ENCODE measurements at regions not wholly inside any gene's neighbourhood (a gene's known extent, or its start where the extent isn't known, plus 50 kb on each side); places are given as distances from the start of the nearest gene placed in this dataset.

GRCh38 chr18:55672574-55673361 lies 84.8 kb upstream of the TCF4 start:
- in situ Hi-C loops (cut with MboI; ENCODE audit: low sequenced_read_pairs) (no loop called here), dilution Hi-C loops (cut with HindIII; ENCODE audit: low sequenced_read_pairs, unreplicated experiment) (no loop called here), intact Hi-C loops (cut with micrococcal nuclease) (no loop called here)
- Histone ChIP-seq H3K23ac (ENCODE audit: low read depth, low read length) (no peak overlapping the region), H3K27ac (ENCODE audit: insufficient read depth, low read length) (no peak overlapping the region), H3K4ac (ENCODE audit: low read depth, low read length) (no peak overlapping the region), H4K8ac (ENCODE audit: low read depth in 2 of 2, low read length in 2 of 2) (peak overlapping the region in 1 of 2 experiments; percentile 63; a peak in 1 of 4 replicates), H2AFZ (replicated peaks; ENCODE audit: low read length, poor library complexity) (peak overlapping the region; percentile 32), H4K5ac (ENCODE audit: low read depth, low read length) (no peak overlapping the region), H3K56ac (ENCODE audit: extremely low read depth, insufficient read depth, low read length) (no peak overlapping the region), H3K79me1 (ENCODE audit: low read depth in 1 of 2, low read length in 2 of 2) (no peaks in the 10 kb centered on the region), H3K36me3 (ENCODE audit: control insufficient read depth, insufficient read depth, low read length) (no peaks in the 10 kb centered on the region), H3K4me3 (ENCODE audit: insufficient read depth, low read depth, low read length) (no peak overlapping the region), H3K27me3 (ENCODE audit: control insufficient read depth, insufficient read depth, low read length) (no peaks in the 10 kb centered on the region; the same call in 1 of the 2 replicates), H3K14ac (replicated peaks; ENCODE audit: low read depth, low read length) (no peak overlapping the region), H3K9ac (ENCODE audit: low read depth, low read length) (no peak overlapping the region), H2BK20ac (ENCODE audit: low read depth, low read length) (no peak overlapping the region), H2BK15ac (ENCODE audit: low read depth, low read length) (no peak overlapping the region), H3K9me3 (ENCODE audit: control insufficient read depth, insufficient read depth, low read length) (no peaks in the 10 kb centered on the region), H3K4me1 (ENCODE audit: control insufficient read depth, insufficient read depth, low read length) (no peaks in the 10 kb centered on the region), H2AK9ac (replicated peaks; ENCODE audit: low read depth, low read length, poor library complexity) (no peak overlapping the region), H2BK120ac (ENCODE audit: low read depth, low read length) (no peak overlapping the region), H3K4me2 (ENCODE audit: low read depth, low read length) (no peak overlapping the region), H3K18ac (ENCODE audit: low read depth, low read length) (no peak overlapping the region), H3K9me1 (ENCODE audit: insufficient read depth, low read length) (no peaks in the 10 kb centered on the region), H4K20me1 (ENCODE audit: insufficient read depth, low read length) (no peaks in the 10 kb centered on the region), H2AK5ac (ENCODE audit: low read depth, low read length) (peak overlapping the region; percentile 36; the same call in 1 of the 2 replicates), H2BK5ac (ENCODE audit: low read depth, low read length, poor library complexity, severe bottlenecking) (no peak overlapping the region), H4K91ac (ENCODE audit: insufficient read depth, low read depth, low read length) (no peak overlapping the region)
- no TSS peak for BruUV-seq (replicated peaks)
- ATAC-seq (ENCODE audit: low read depth) (peak; percentile 29; the same call in 1 of the 2 replicates), DNase-seq (no peak)
- POLR2A ChIA-PET (ENCODE audit: unreplicated experiment) = no interaction called here
- TF ChIP-seq, protein P1, sequence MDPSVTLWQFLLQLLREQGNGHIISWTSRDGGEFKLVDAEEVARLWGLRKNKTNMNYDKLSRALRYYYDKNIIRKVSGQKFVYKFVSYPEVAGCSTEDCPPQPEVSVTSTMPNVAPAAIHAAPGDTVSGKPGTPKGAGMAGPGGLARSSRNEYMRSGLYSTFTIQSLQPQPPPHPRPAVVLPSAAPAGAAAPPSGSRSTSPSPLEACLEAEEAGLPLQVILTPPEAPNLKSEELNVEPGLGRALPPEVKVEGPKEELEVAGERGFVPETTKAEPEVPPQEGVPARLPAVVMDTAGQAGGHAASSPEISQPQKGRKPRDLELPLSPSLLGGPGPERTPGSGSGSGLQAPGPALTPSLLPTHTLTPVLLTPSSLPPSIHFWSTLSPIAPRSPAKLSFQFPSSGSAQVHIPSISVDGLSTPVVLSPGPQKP (IDR thresholded peaks at IDR 0.05; ENCODE audit: borderline replicate concordance, low read depth, low read length) = no peak
- TF ChIP-seq RFX5 (IDR thresholded peaks at IDR 0.05; ENCODE audit: low read depth, low read length) (no peak), CHD1 (IDR thresholded peaks at IDR 0.05; ENCODE audit: low read depth, low read length) (no peak), BHLHE40 (IDR thresholded peaks at IDR 0.05; ENCODE audit: low read depth, low read length) (no peak), RAD21 (IDR thresholded peaks at IDR 0.05; ENCODE audit: low read length) (no peak), MXI1 (IDR thresholded peaks at IDR 0.05; ENCODE audit: borderline replicate concordance, low read depth, low read length) (no peak), MAZ (IDR thresholded peaks at IDR 0.05; ENCODE audit: borderline replicate concordance, low read depth, low read length) (no peak), POLR2A (IDR thresholded peaks at IDR 0.05; ENCODE audit: low read depth, low read length) (no peak), SMC3 (IDR thresholded peaks at IDR 0.05; ENCODE audit: low read depth, low read length) (no peak), MAFK (IDR thresholded peaks at IDR 0.05; ENCODE audit: low read depth, low read length) (no peak), NFE2L2 (IDR thresholded peaks at IDR 0.05; ENCODE audit: low read depth, low read length) (no peak), RCOR1 (IDR thresholded peaks at IDR 0.05; ENCODE audit: insufficient replicate concordance, low read length) (no peak), FOS (IDR thresholded peaks at IDR 0.05; ENCODE audit: low read depth, low read length) (no peak), CEBPB (IDR thresholded peaks at IDR 0.05; ENCODE audit: low read depth, low read length) (no peak), CTCF (conservative IDR thresholded peaks at IDR 0.05; ENCODE audit: low read depth, low read length) (no peak)
- TF ChIP-seq, protein P2, sequence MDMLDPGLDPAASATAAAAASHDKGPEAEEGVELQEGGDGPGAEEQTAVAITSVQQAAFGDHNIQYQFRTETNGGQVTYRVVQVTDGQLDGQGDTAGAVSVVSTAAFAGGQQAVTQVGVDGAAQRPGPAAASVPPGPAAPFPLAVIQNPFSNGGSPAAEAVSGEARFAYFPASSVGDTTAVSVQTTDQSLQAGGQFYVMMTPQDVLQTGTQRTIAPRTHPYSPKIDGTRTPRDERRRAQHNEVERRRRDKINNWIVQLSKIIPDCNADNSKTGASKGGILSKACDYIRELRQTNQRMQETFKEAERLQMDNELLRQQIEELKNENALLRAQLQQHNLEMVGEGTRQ (IDR thresholded peaks at IDR 0.05; ENCODE audit: low read depth, low read length) = no peak
- WGBS, 2 experiments (ENCODE audit: extremely low coverage in 2 of 2, insufficient read length in 1 of 2) = no CpG with 5 or more reads among the region's 12 CpGs
- CTCF ChIA-PET = no interaction called here

Data from IMR-90 (cell line).